IPS-11a (cell line): ENCODE measurements at regions not wholly inside any gene's neighbourhood (a gene's known extent, or its start where the extent isn't known, plus 50 kb on each side); places are given as distances from the start of the nearest gene placed in this dataset.
"Not testable (repeated sequence)": the region's sequence is repeated elsewhere in the genome, so short reads cannot be mapped to it uniquely, and the experiment has no call there.

Source experiments
- H3K4me3 ChIP-seq: one replicate; pipeline ENCODE4 v1.5.1; 2013; ENCODE audit warnings: low read depth, low read length, control low read depth

DNA sequence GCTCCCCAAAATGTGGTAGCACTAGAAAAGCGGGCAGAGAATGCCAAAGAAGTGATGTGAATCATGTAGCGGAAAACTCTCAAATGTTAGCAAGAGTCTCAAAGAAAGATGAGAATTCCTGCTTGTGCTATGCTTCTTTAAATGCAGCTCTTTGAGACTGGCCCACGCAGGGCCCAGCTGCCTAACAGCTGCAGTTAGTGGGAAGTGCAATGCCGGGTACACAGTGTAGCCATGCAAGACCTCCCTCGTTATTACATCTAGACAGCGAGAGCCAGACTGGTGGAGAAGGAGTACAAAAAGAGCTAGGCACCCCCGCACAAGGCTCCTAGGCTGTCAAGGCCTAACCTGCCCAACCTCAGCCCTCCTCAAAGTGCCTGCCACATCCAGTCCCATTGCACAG is 201.7 kb upstream of the PRDM1 start:
- no peak overlapping the region for H3K4me3 ChIP-seq

DNA sequence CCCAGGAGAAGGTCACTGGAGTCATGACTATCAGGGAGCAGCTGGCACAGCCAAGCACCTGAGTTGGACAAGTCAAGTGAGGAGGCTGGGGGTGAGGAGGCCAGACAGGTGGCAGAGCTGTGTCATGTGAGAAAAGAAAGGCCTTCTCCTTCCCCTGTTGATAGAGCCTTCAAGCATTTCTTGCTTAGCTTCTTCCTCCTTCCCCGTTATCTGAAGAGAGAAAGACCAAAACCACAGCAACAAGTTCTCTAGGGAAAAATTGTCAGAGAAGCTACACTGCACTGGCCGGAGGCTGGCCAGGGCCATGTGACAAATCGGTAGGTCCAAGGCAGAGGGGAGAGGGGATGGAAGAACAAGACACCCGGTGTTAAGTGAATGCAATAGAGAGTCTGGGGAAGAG is 202.1 kb upstream of the PRDM1 start:
- no peak overlapping the region for H3K4me3 ChIP-seq

DNA sequence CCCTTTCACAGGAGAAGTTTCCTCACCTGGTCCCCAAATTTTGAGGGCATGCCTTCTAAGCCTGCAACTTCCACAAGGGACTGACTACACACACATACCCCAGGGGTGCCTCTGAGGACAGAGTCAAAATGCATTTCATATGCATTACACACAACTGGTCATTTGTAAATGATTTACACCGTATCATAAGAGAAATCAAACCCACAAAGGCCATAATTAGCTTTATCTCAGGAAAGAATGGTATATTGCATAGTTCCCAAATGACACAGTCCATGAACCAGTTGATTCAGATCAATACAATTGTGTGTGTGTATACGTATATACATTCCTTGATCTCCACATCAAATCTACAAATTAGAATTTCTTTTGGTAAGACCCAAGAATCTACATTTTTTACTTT is 203.3 kb upstream of the PRDM1 start:
- H3K4me3 ChIP-seq: no peak overlapping the region

DNA sequence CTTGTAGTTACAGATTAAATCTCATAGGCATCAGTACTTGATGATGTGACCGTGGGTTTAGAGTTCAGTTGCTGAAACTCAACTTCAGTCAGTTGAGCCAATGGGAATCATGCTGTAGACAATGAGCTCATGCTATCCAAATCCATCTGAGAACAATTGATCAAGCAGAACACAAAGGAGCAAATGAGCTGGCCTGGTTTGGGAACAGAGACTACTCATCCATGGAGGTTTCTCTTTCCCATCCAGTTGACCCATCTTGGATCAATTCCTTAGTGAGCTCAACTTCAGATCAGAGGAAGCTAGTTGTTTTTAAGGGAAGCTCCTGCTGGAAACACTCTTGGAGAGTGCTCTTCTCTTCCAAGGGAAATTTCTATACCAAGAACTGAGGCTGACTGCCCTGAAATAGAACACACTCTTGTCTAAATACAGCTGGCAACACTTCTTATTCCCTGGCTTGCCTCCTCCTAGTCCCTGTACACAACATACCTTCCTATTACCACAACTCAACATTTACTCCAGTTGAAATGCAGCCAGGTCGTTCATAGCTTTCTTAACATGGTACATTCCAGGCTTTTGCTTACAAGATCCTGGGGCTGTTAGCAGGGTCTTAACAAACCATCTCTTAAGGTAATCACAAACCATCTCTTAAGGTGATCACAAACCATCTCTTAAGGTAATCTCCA is 203.9 kb upstream of the PRDM1 start:
- no peak overlapping the region for H3K4me3 ChIP-seq

DNA sequence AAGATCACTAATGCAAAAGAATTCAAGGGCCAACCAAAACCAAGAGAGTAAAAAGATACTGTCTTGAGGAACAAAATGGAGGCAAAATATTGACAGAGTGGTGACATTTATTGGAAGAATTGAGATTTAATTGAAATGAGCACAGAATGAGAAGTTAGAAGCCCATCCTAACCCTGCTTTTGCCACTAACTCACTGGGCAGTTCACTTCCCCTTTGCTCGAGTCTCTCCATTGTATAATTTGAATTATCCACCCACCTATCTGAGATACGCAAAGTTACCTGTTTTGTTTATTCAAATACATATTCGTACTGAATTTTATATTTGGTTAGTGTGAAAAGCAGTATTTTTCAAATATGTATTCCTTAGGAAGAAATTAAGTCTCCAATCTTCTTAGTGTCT is 204.5 kb upstream of the PRDM1 start:
- no peak overlapping the region for H3K4me3 ChIP-seq

DNA sequence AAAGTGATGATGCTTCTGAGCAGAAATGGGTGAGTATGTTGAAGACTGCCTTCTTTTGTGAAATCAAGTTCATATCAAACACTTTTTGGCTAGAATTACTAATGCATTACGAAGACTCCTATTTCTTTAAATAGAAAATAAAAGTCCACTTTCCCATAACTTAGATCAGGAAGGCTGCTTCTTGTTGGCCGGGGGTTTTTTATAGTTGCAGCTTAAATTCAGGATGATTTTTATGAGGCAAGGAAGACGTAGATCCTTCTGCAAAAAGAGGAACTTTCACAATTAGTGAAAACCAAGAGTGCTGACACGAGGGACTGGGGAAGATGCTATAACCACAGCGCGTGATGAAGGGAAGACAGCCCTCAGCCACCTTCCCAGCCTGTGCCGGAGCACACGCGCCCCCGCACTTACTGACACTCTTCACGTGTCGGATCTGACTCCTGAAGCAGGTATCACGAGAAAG is 206.1 kb upstream of the PRDM1 start:
- H3K4me3 ChIP-seq: no peak overlapping the region

DNA sequence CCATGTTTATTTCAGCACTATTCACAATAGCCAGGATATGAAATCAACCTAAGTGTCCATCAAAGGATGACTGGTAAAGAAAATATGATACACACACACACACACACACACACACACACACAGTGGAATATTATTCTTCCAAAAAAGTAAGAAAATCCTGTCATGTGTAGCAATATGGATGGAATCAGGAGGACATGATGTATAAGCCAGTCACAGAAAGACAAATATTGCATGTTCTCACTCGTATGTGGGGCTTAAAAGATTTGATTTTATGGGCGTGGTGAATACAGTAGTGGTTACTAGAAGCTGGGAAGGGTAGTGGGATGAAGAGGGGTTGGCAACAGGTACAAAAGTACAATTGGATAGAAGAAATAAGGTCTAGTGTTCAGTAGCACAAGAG is 207.0 kb upstream of the PRDM1 start:
- H3K4me3 ChIP-seq: no peak overlapping the region

DNA sequence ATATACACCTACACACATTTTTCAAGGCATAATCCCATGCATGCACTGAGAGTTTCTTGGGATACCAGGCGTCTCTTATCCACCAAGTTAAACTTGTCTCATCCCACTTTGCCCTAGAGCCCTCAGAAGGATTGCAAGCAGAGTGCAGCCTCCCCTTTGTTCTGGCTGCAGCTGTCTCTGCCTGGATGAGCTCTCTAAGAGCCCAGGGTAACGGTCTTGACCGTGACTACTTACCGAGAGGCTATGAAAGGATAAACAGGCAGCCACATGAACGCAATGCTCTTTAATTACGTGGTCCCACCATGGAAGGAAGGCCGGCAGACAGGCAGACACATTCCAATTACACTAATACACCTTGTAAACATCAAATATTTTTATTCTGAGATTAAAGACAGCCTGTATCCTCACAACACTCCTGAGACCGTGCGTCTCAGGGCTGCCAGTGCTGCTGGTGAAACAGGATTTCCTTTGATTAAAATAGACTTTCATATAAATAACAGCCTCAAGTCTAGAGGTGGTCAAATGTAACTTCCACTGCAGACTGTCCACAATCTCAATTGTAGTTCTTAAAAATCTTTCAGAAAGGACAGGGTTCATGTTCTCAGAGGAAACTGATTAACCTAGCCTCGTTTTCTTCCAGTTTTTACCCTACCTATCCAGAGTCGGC is 210.0 kb upstream of the PRDM1 start:
- no peak overlapping the region for H3K4me3 ChIP-seq

DNA sequence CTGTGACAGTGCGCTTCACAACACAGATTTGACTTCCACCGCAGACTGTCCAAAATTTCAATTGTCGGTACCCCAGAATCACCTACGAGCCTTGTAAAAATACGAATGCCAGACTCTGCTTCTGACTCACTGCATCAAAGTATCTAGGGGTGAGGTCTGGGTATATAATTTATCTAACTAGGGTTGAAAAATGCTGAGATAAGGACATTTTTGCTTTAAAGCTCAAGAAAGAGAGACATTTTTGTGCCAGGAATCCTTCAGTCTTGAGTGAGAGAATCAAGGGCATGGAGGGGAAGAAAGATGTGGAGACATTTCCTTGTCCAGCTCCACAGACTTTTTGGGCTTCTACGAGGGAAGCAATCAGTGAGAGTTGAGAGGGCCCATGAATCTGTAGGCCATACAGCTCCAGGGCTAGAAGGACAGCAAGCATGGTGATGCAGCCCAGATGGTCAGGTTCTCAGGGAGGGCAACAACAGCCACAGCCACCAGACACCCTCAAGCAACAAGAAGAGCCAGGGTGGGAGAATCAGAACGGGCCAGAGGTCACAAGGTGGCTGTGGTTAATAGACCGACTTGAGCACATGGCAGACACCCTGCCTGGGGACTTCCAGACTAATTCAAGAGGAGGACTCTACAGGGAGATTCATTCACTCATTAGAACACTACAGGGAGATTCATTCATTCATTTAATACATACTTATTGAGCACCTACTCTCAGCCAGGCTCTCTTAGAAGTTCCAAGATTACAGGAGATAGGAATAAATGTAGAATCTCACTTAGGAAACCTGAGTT is 211.1 kb upstream of the PRDM1 start:
- no peak overlapping the region for H3K4me3 ChIP-seq

DNA sequence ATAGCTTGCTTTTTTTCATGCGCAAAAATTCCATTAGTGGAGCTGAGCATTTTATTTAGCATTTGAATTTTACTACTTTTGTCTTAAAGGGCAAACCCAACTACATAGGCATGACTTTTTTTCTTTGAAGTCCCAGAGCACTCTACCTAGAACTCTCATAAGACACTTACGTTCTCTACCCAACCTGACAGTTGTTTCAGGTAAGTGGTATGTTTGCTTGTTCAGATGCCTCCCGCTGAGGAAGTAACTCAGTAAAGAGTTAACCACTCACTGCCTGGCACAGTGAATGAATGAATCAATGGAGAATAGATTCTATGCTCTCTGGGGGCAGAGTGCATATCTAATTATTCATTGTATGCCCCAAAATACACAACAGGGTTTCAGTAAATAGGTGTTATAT is 212.3 kb upstream of the PRDM1 start:
- H3K4me3 ChIP-seq: no peak overlapping the region

DNA sequence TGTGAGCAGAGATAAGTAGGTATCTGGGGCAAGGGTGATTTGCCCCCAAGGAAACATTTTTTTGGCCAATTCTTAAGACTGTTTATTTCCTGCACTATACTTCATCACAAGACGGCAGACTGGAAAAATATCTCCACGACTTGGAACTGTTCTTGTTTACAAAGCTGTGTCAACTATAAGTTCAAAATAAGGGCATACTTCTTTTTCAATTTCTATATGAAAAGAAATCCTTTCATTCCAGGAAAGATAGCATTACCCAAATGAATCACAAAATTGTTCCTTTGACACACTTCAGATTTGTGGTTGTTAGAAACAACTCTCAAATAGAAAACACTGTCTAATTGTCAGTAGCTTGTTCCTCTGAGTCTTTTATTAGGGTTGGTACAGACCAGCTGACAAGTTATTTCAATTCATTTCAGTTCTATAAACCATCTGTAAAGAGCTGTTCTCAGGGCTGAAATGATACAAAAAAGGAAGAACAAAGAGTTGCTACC is 212.9 kb upstream of the PRDM1 start:
- H3K4me3 ChIP-seq: no peak overlapping the region

DNA sequence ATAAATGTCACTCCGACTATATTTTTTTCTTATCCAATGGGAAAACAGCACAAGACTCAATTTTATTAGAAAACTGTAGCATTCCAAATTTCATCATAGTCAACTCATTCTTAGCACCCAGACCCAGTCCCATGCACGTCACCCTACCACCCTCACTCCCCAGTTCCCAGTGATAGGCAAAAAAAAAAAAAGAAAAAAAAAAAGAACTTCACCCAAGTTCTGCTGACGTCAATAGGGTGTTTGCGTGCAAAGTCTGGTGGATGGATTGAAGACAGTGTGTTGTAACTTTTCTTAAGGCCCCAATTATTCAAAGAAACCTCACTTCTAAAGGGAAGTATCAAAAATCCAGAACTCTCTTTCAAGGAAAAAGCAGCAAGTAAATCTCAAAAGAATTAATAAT is 213.9 kb upstream of the PRDM1 start:
- no peak overlapping the region for H3K4me3 ChIP-seq

DNA sequence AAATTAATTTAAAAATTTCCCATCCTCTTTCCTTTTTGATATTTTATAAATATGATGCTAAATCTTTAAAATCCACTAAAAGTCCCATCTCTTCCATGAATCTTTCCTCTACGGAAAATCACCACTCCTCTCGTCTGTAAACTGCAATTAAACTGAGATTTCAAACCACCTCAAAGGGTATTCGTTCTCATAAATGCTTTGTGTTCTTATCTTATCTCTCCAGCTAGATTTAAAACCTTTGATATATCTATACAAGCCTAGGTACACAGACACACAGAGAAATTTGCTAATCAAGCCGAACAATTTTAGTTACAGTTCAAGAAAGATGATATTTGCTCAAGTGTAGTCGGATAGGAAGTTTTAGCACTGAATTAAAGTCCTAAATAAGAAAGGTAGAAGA is 214.6 kb upstream of the PRDM1 start:
- no peak overlapping the region for H3K4me3 ChIP-seq

DNA sequence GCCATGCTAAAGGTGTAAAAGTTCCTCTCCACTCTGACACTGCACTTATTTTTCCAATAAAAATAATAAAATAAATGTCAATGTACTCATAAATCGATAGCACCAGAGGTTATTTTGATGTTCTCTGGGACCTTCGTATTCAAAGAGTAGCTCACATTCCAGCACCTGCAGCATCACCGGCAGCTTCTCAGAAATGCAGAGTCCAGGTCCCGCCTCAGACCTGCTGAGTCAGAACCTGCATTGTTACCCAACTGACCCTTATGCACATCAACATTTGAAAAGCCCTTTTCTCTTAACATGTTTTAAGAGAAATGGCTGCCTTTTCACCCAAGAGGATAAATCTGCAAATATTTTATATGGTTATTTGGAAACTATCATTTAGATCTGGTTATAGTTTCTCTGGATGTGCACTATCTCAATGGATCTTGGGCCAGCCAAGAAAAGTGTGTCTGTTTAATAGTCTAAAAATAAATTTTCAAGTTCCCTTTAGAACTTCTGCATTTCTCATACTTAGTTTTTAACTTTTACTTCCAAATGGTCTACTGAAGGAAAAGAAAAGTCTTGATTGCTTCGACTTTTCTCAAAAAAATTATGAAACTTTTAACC is 216.2 kb upstream of the PRDM1 start:
- no peak overlapping the region for H3K4me3 ChIP-seq

DNA sequence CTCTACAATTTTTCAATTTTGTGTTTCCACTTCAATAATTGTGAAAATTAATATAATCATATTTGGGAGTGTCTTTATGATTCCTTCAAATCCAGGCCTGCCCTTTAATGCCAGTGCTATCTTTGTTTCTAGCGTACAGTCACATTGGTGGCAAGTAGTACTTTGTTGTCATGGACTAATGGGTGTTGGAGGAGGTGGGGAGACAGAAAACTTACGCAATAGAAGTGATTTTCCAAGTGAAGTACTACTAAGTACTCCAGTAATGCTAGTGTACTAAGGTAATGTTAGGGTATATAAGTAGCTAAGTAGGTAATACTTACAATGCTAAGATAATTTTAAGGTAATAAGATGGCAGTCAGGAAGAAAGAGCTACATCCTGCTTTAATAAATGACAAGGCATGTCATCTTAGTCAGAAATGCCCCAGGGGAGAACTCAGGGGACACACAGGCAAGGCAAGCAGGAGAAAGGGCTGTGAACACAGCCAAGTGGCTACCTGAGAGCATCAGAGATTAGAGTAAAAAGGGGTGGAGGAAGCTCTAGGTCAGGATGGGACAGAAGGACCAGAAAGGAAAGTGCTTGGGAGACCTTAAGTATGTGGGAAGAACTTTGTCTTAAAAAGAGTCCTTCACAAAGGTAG is 217.2 kb upstream of the PRDM1 start:
- no peak overlapping the region for H3K4me3 ChIP-seq

DNA sequence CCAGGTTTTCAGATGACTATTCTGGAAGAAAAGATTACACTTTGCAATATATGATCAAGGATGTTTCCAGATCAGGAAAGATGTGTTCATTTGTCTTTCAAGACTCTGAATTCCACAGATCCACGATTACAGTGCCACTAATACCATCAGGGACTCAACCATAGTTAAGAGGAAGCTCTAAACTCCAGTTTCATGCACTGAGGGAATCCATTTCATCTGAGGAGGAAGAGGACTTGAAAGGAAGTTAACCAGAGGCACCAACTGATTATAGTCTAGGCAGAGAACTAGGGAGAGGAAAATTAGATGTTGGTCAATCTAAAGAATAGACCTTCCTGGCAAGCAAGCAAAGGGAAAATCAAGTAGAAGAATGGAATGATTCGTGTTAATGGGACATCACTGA is 218.3 kb upstream of the PRDM1 start:
- H3K4me3 ChIP-seq: no peak overlapping the region

DNA sequence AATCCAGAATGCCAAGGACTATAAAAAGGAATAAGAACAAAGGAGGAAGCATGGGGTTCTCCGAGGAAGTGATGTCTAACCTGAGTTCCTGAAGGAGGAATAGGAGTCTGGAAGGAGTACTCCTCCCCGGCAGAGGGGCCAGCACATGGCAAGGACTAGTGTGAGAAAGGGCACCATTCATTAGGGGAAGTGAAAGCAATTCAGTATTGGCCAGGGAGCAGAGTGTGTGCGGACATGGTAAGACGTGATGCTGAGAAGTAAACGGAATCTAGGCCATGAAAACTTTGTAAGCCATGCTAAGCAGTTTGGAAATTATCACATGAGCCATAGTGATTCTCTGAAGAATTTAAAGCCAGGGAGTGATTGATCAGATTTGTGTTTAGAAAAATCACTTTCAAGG is 218.9 kb upstream of the PRDM1 start:
- no peak overlapping the region for H3K4me3 ChIP-seq

DNA sequence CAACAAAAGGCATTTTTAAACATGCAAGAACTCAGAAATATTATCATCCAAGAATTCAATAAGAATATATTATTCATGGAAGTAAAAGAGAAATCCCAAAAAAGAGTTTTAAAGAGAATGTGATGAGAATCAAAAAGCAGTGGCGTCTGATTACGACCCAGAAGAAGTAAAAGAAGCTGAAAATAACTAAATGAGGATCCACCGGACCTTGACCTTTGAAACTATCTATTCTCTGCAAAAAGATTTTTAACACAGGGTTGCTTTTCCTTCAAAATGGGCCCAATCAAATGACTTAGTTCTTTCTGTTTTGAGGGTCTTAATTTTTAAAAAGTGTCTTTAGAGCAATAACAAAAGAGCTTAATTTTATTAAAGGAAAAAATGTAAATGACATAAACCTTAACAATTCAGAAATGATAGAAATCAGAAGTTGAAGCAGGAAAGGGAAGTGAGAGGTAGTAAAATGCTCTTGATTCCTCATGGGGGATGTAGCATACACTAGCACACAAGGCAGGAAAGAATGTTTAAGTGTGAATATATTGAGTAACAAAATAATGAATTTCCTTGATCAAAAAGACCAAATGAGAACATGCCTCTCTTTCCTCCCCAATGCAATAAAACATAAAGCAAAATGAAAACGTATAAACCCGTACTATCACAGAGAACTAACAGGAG is 223.1 kb upstream of the PRDM1 start:
- H3K4me3 ChIP-seq: no peak overlapping the region

DNA sequence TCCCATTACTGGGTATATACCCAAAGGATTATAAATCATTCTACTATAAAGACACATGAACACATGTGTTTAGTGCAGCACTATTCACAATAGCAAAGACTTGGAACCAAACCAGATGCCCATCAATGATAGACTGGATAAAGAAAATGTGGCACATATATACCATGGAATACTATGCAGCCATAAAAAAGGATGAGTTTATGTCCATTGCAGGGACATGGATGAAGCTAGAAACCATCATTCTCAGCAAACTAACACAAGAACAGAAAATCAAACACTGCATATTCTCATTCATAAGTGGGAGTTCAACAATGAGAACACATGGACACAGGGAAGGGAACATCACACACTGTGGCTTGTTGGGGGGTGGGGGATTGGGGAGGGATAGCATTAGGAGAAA is 225.2 kb upstream of the PRDM1 start:
- not testable (repeated sequence) for H3K4me3 ChIP-seq

DNA sequence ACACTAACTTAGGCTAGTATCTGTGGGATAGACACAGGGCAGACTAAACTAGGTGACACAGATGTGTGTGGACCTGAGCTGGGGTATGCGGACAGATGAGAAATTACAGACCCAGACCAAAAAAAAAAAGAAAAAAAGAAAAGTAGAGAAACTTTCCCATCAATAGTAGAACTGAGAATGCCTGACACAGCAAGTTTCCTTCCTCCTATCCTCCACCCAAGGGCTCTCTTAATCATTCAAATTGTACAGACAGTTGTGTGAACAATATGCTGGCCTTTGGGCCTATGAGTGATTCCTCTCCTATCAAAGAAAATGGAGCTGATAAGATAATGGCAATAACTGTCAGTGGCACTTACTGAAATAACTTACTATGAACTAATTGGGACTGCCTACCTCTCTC is 226.7 kb upstream of the PRDM1 start:
- H3K4me3 ChIP-seq: no peak overlapping the region
